Smooth muscle cell (in vitro differentiated cells): ENCODE measurements at regions not wholly inside any gene's neighbourhood (a gene's known extent, or its start where the extent isn't known, plus 50 kb on each side); places are given as distances from the start of the nearest gene placed in this dataset.

Source experiments
- DNase-seq: peaks from one replicate; lab custom pipeline; 2025; ENCODE audit not compliant: unreplicated experiment; lab: John Stamatoyannopoulos, UW
- H2AFZ ChIP-seq: fragments of 200-600 bp; sonication (generic); 2 replicates; pipeline ENCODE4 v1.6.0; 2016; ENCODE audit warnings: antibody characterized with exemption, low read depth, mild to moderate bottlenecking
- H3F3A ChIP-seq: fragments of 200-600 bp; sonication (generic); 2 replicates; pipeline ENCODE4 v1.6.0; 2017; ENCODE audit warnings: antibody characterized with exemption, low read depth
- H3K27ac ChIP-seq: fragments of 200-600 bp; sonication (generic); 2 replicates; pipeline ENCODE4 v1.5.1; 2016; ENCODE audit warnings: low read depth, mild to moderate bottlenecking
- H3K27me3 ChIP-seq: fragments of 200-600 bp; sonication (generic); 2 replicates; pipeline ENCODE4 v1.6.1; 2016; ENCODE audit warnings: low read depth, mild to moderate bottlenecking
- H3K36me3 ChIP-seq: fragments of 200-600 bp; sonication (generic); 2 replicates; pipeline ENCODE4 v1.5.1; 2016; ENCODE audit warnings: low read depth
- H3K4me1 ChIP-seq: fragments of 200-600 bp; sonication (generic); 2 replicates; pipeline ENCODE4 v1.5.1; 2016; ENCODE audit warnings: low read depth
- H3K4me2 ChIP-seq: fragments of 200-600 bp; sonication (generic); 2 replicates; pipeline ENCODE4 v1.6.0; 2016; ENCODE audit warnings: mild to moderate bottlenecking
- H3K4me3 ChIP-seq: fragments of 200-600 bp; sonication (generic); 2 replicates; pipeline ENCODE4 v1.5.1; 2016; ENCODE audit warnings: mild to moderate bottlenecking
- H3K79me2 ChIP-seq: fragments of 200-600 bp; sonication (generic); 2 replicates; pipeline ENCODE4 v1.6.0; 2016; ENCODE audit warnings: low read depth, mild to moderate bottlenecking
- H3K9ac ChIP-seq: fragments of 200-600 bp; sonication (generic); 2 replicates; pipeline ENCODE4 v1.6.0; 2016; ENCODE audit warnings: low read depth
- H3K9me3 ChIP-seq: fragments of 200-600 bp; sonication (generic); replicated peaks from 2 replicates; pipeline ENCODE4 v1.5.1; 2016; ENCODE audit warnings: low read depth
- H4K20me1 ChIP-seq: fragments of 200-600 bp; sonication (generic); 2 replicates; pipeline ENCODE4 v1.6.0; 2016; ENCODE audit warnings: low read depth
- CTCF ChIP-seq: fragments of 200-600 bp; sonication (generic); IDR thresholded peaks from 2 replicates; pipeline ENCODE4 v1.5.1; 2017; ENCODE audit warnings: borderline replicate concordance, mild to moderate bottlenecking, antibody characterized with exemption; ENCODE audit not compliant: insufficient read depth, poor library complexity, severe bottlenecking
- WGBS: methylation state at CpG from one replicate; pipeline ENCODE4 v1.1.7; 2016; ENCODE audit warnings: low lambda C conversion rate; 5-methylcytosine and 5-hydroxymethylcytosine counted together

- DNase-seq: no peak
- Histone ChIP-seq H3K4me3 (no peak overlapping the region), H3K36me3 (no peaks in the 10 kb centered on the region), H2AFZ (no peak overlapping the region), H4K20me1 (no peaks in the 10 kb centered on the region), H3K9me3 (no peaks in the 10 kb centered on the region), H3F3A (no peaks in the 10 kb centered on the region), H3K27me3 (no peaks in the 10 kb centered on the region), H3K79me2 (no peaks in the 10 kb centered on the region), H3K4me2 (no peak overlapping the region), H3K9ac (no peak overlapping the region), H3K27ac (no peak overlapping the region), H3K4me1 (no peaks in the 10 kb centered on the region)
- WGBS: 24% methylated on average over 2 of the region's 2 CpGs
- TF ChIP-seq CTCF: no peak
Observed at GRCh38 chr16:49095539-49095938, 186.1 kb downstream of the CBLN1 start.

GRCh38 chr16:49094471-49094870 lies 187.2 kb downstream of the CBLN1 start:
- Histone ChIP-seq H3K79me2 (no peaks in the 10 kb centered on the region), H3K36me3 (no peaks in the 10 kb centered on the region), H3K4me3 (no peak overlapping the region), H3K4me1 (no peaks in the 10 kb centered on the region), H3K9me3 (no peaks in the 10 kb centered on the region), H3K27ac (no peak overlapping the region), H2AFZ (no peak overlapping the region), H3K4me2 (no peak overlapping the region), H3K27me3 (no peaks in the 10 kb centered on the region), H3K9ac (no peak overlapping the region), H3F3A (no peaks in the 10 kb centered on the region), H4K20me1 (no peaks in the 10 kb centered on the region)
- 82% methylated on average over 2 of the region's 2 CpGs for WGBS
- no peak for DNase-seq
- no peak for TF ChIP-seq CTCF

GRCh38 chr16:49093939-49094338 lies 187.7 kb downstream of the CBLN1 start:
- no peak overlapping the region for H3K4me3 ChIP-seq
- H3K36me3 ChIP-seq: no peaks in the 10 kb centered on the region
- TF ChIP-seq CTCF: no peak
- DNase-seq: no peak
- no peak overlapping the region for H3K27ac ChIP-seq
- WGBS: 76% methylated on average over 2 of the region's 2 CpGs
- H3K9ac ChIP-seq: no peak overlapping the region
- H4K20me1 ChIP-seq: no peaks in the 10 kb centered on the region
- H3F3A ChIP-seq: no peaks in the 10 kb centered on the region
- H3K79me2 ChIP-seq: no peaks in the 10 kb centered on the region
- no peaks in the 10 kb centered on the region for H3K9me3 ChIP-seq
- no peaks in the 10 kb centered on the region for H3K4me1 ChIP-seq
- no peaks in the 10 kb centered on the region for H3K27me3 ChIP-seq
- H3K4me2 ChIP-seq: no peak overlapping the region
- no peak overlapping the region for H2AFZ ChIP-seq

- WGBS: 66% methylated on average over 2 of the region's 2 CpGs
- TF ChIP-seq CTCF: no peak
- Histone ChIP-seq H4K20me1 (no peaks in the 10 kb centered on the region), H3K4me3 (no peak overlapping the region), H2AFZ (no peak overlapping the region), H3K27ac (no peak overlapping the region), H3K4me2 (no peak overlapping the region), H3F3A (no peaks in the 10 kb centered on the region), H3K9ac (no peak overlapping the region), H3K36me3 (no peaks in the 10 kb centered on the region), H3K79me2 (no peaks in the 10 kb centered on the region), H3K9me3 (no peaks in the 10 kb centered on the region), H3K4me1 (no peaks in the 10 kb centered on the region), H3K27me3 (no peaks in the 10 kb centered on the region)
- DNase-seq: no peak
Observed at GRCh38 chr16:49092704-49093103, 188.9 kb downstream of the CBLN1 start.
